ENCODE measurements at regions not wholly inside any gene's neighbourhood (a gene's known extent, or its start where the extent isn't known, plus 50 kb on each side); places are given as distances from the start of the nearest gene placed in this dataset.
A peak's percentile ranks its signal among the peaks of the same experiment; 100 is the strongest.

- no peaks in the 10 kb centered on the region for H3K27me3 ChIP-seq (ENCODE audit: low read length)
- H3K36me3 ChIP-seq (ENCODE audit: low read depth, low read length), result no peaks in the 10 kb centered on the region
- no peaks in the 10 kb centered on the region for H4K20me1 ChIP-seq (ENCODE audit: low read length)
- no peak overlapping the region for H3K4me3 ChIP-seq (ENCODE audit: low read length)
- H3K4me2 ChIP-seq (ENCODE audit: low read length), result no peak overlapping the region
- intact Hi-C loops (cut with micrococcal nuclease), result no loop called here
- no peak for TF ChIP-seq EZH2phosphoT487 (IDR thresholded peaks at IDR 0.05; ENCODE audit: borderline replicate concordance, low read length)
- no peak for TF ChIP-seq EZH2 (IDR thresholded peaks at IDR 0.05; ENCODE audit: low read length, unreplicated experiment)
- no peak for TF ChIP-seq CTCF (conservative IDR thresholded peaks at IDR 0.05; ENCODE audit: low read depth, low read length)
- no peaks in the 10 kb centered on the region for H3F3A ChIP-seq (ENCODE audit: low read length, unreplicated experiment)
- no peaks in the 10 kb centered on the region for H3K9me2 ChIP-seq (replicated peaks; ENCODE audit: low read length)
- peaks cover 10% of the 10 kb centered on the region; the same call in 1 of the 2 replicates for H3K9me3 ChIP-seq (ENCODE audit: low read length)
- BruUV-seq (replicated peaks), result no TSS peak
- ATAC-seq, result peak; percentile 60; the same call in 1 of the 2 replicates
- ChIA-PET POLR2A (ENCODE audit: unreplicated experiment) (no interaction called here), CTCF (no interaction called here)
- no peak overlapping the region for H3K27ac ChIP-seq (ENCODE audit: low read length)
- H2AFZ ChIP-seq (ENCODE audit: low read length), result no peak overlapping the region
- DNase-seq, result peak; percentile 50
- H3K79me2 ChIP-seq (ENCODE audit: low read length), result no peaks in the 10 kb centered on the region
- 0 out of 2 replicates have a peak, but pooled peaks cover 6% of the 10 kb centered on the region for H3K4me1 ChIP-seq (ENCODE audit: insufficient read depth, low read length)
- H3K9ac ChIP-seq (ENCODE audit: low read length), result no peak overlapping the region
These were observed 181.8 kb upstream of the NT5C1B start for GRCh38 chr2:18771212-18771611.

- H3K4me1 ChIP-seq (ENCODE audit: insufficient read depth, low read length), result peaks cover 15% of the 10 kb centered on the region
- no peak overlapping the region for H3K27ac ChIP-seq (ENCODE audit: low read length)
- no peak overlapping the region for H3K4me3 ChIP-seq (ENCODE audit: low read length)
- POLR2A ChIA-PET (ENCODE audit: unreplicated experiment), result no interaction called here
- H3K9me2 ChIP-seq (replicated peaks; ENCODE audit: low read length), result no peaks in the 10 kb centered on the region
- no TSS peak for BruUV-seq (replicated peaks)
- no peak overlapping the region for H3K9ac ChIP-seq (ENCODE audit: low read length)
- H3K36me3 ChIP-seq (ENCODE audit: low read depth, low read length), result no peaks in the 10 kb centered on the region
- H3K27me3 ChIP-seq (ENCODE audit: low read length), result no peaks in the 10 kb centered on the region
- no peaks in the 10 kb centered on the region for H4K20me1 ChIP-seq (ENCODE audit: low read length)
- ATAC-seq (0 out of 2 replicates have a peak, but pooled peaks have one; percentile 18), DNase-seq (no peak)
- no peaks in the 10 kb centered on the region for H3K79me2 ChIP-seq (ENCODE audit: low read length)
- CTCF ChIA-PET, result no interaction called here
- no peak overlapping the region for H3K4me2 ChIP-seq (ENCODE audit: low read length)
- H2AFZ ChIP-seq (ENCODE audit: low read length), result no peak overlapping the region
- TF ChIP-seq EZH2phosphoT487 (IDR thresholded peaks at IDR 0.05; ENCODE audit: borderline replicate concordance, low read length) (no peak), CTCF (conservative IDR thresholded peaks at IDR 0.05; ENCODE audit: low read depth, low read length) (no peak), EZH2 (IDR thresholded peaks at IDR 0.05; ENCODE audit: low read length, unreplicated experiment) (no peak)
- no peaks in the 10 kb centered on the region for H3F3A ChIP-seq (ENCODE audit: low read length, unreplicated experiment)
- 0 out of 2 replicates have a peak, but pooled peaks cover 1% of the 10 kb centered on the region for H3K9me3 ChIP-seq (ENCODE audit: low read length)
- intact Hi-C loops (cut with micrococcal nuclease), result no loop called here
These were observed 174.0 kb upstream of the NT5C1B start for GRCh38 chr2:18763338-18763737.

- H3K27ac ChIP-seq (ENCODE audit: low read length), result no peak overlapping the region
- no peak for TF ChIP-seq EZH2phosphoT487 (IDR thresholded peaks at IDR 0.05; ENCODE audit: borderline replicate concordance, low read length)
- TF ChIP-seq CTCF (conservative IDR thresholded peaks at IDR 0.05; ENCODE audit: low read depth, low read length), result no peak
- TF ChIP-seq EZH2 (IDR thresholded peaks at IDR 0.05; ENCODE audit: low read length, unreplicated experiment), result no peak
- BruUV-seq (replicated peaks), result no TSS peak
- DNase-seq, result no peak
- H3K27me3 ChIP-seq (ENCODE audit: low read length), result no peaks in the 10 kb centered on the region
- no peak overlapping the region for H3K4me2 ChIP-seq (ENCODE audit: low read length)
- no peak overlapping the region for H3K9ac ChIP-seq (ENCODE audit: low read length)
- no peak overlapping the region for H3K4me3 ChIP-seq (ENCODE audit: low read length)
- no peak overlapping the region for H2AFZ ChIP-seq (ENCODE audit: low read length)
- peaks cover 15% of the 10 kb centered on the region for H3K4me1 ChIP-seq (ENCODE audit: insufficient read depth, low read length)
- no peaks in the 10 kb centered on the region for H3K79me2 ChIP-seq (ENCODE audit: low read length)
- no peaks in the 10 kb centered on the region for H3K9me2 ChIP-seq (replicated peaks; ENCODE audit: low read length)
- no peaks in the 10 kb centered on the region for H3F3A ChIP-seq (ENCODE audit: low read length, unreplicated experiment)
- no peaks in the 10 kb centered on the region for H4K20me1 ChIP-seq (ENCODE audit: low read length)
- ChIA-PET CTCF (no interaction called here), POLR2A (ENCODE audit: unreplicated experiment) (no interaction called here)
- no peaks in the 10 kb centered on the region for H3K9me3 ChIP-seq (ENCODE audit: low read length)
- no peaks in the 10 kb centered on the region for H3K36me3 ChIP-seq (ENCODE audit: low read depth, low read length)
- peak; percentile 56 for ATAC-seq
- intact Hi-C loops (cut with micrococcal nuclease), result no loop called here
These were observed 173.3 kb upstream of the NT5C1B start for GRCh38 chr2:18762667-18763066.
